H1 (cell line): ENCODE measurements at regions not wholly inside any gene's neighbourhood (a gene's known extent, or its start where the extent isn't known, plus 50 kb on each side); places are given as distances from the start of the nearest gene placed in this dataset.

ENCODE experiments used
- EGR1 ChIP-seq: IDR thresholded peaks from 2 replicates; pipeline ENCODE4 v1.6.1; 2011; ENCODE audit warnings: low read depth, low read length, borderline replicate concordance
- KDM5A ChIP-seq: fragments of 200-600 bp; IDR thresholded peaks from 2 replicates; pipeline ENCODE4 v1.7.1; 2012; ENCODE audit warnings: mild to moderate bottlenecking, low read length, inconsistent platforms, mixed read lengths
- NRF1 ChIP-seq: IDR thresholded peaks from 2 replicates; pipeline ENCODE4 v1.6.1; 2011; ENCODE audit warnings: mild to moderate bottlenecking, low read depth, low read length, improper control_type of control experiment
- RNF2 ChIP-seq: fragments of 200-900, 300-1000 bp; sonication (generic); IDR thresholded peaks from 2 replicates; pipeline ENCODE4 v1.7.1; 2016; ENCODE audit warnings: borderline replicate concordance, low read depth, mild to moderate bottlenecking, antibody characterized with exemption, low read length; ENCODE audit not compliant: poor library complexity, severe bottlenecking; ENCODE audit errors: missing control alignments
- SAP30 ChIP-seq: fragments of 300-600 bp; sonication (generic); IDR thresholded peaks from 2 replicates; pipeline ENCODE4 v1.7.1; 2012; ENCODE audit warnings: low read length, moderate library complexity, mild to moderate bottlenecking, inconsistent platforms; ENCODE audit not compliant: insufficient read depth, insufficient replicate concordance
- SIN3A ChIP-seq, 2 experiments: IDR thresholded peaks in 1 of 2; conservative IDR thresholded peaks in 1 of 2; 2 replicates each; pipeline ENCODE4 v1.6.1; 2011 to 2012; ENCODE audit warnings: low read length in 2 of 2, improper control_type of control experiment in 1 of 2, low read depth in 1 of 2, mild to moderate bottlenecking in 1 of 2
- SP1 ChIP-seq: IDR thresholded peaks from 2 replicates; pipeline ENCODE4 v1.6.1; 2011; ENCODE audit warnings: low read depth, low read length
- SP2 ChIP-seq: IDR thresholded peaks from 2 replicates; pipeline ENCODE4 v1.6.1; 2012; ENCODE audit warnings: mild to moderate bottlenecking, low read length, inconsistent platforms
- SP4 ChIP-seq: IDR thresholded peaks from 2 replicates; pipeline ENCODE4 v1.6.1; 2012; ENCODE audit warnings: low read length, inconsistent platforms
- TAF1 ChIP-seq: IDR thresholded peaks from 2 replicates; pipeline ENCODE4 v1.6.1; 2011; ENCODE audit warnings: mild to moderate bottlenecking, low read depth, low read length
- TF ChIP-seq, protein P1 (sequence below): fragments of 300-600 bp; sonication (generic); IDR thresholded peaks from 2 replicates; pipeline ENCODE4 v1.7.1; 2012; ENCODE audit warnings: low read length, moderate library complexity, mild to moderate bottlenecking, inconsistent platforms; ENCODE audit not compliant: insufficient replicate concordance
- TF ChIP-seq, protein P2 (sequence below): IDR thresholded peaks from 2 replicates; pipeline ENCODE4 v1.6.1; 2012; ENCODE audit warnings: inconsistent platforms

DNA sequence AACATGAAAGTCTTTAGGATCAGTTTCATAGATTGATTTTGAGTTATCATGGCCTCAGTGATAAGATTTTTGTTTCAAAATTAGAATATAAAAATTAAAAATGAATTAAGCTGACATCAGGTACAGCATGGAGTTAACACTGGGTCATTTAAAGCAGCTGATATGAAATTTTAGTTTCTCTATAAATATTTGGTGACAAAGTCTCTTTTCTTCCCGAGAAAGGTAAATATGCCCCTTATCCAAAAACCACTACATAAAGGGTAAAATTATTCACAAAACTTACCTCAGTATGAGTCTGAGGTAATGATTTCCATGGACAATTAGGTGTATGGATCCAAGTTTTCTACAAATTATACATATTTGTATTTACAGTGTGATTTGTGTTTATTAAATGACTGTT, 121.5 kb upstream of the PJA2 start (continued):
- TF ChIP-seq, protein P1, sequence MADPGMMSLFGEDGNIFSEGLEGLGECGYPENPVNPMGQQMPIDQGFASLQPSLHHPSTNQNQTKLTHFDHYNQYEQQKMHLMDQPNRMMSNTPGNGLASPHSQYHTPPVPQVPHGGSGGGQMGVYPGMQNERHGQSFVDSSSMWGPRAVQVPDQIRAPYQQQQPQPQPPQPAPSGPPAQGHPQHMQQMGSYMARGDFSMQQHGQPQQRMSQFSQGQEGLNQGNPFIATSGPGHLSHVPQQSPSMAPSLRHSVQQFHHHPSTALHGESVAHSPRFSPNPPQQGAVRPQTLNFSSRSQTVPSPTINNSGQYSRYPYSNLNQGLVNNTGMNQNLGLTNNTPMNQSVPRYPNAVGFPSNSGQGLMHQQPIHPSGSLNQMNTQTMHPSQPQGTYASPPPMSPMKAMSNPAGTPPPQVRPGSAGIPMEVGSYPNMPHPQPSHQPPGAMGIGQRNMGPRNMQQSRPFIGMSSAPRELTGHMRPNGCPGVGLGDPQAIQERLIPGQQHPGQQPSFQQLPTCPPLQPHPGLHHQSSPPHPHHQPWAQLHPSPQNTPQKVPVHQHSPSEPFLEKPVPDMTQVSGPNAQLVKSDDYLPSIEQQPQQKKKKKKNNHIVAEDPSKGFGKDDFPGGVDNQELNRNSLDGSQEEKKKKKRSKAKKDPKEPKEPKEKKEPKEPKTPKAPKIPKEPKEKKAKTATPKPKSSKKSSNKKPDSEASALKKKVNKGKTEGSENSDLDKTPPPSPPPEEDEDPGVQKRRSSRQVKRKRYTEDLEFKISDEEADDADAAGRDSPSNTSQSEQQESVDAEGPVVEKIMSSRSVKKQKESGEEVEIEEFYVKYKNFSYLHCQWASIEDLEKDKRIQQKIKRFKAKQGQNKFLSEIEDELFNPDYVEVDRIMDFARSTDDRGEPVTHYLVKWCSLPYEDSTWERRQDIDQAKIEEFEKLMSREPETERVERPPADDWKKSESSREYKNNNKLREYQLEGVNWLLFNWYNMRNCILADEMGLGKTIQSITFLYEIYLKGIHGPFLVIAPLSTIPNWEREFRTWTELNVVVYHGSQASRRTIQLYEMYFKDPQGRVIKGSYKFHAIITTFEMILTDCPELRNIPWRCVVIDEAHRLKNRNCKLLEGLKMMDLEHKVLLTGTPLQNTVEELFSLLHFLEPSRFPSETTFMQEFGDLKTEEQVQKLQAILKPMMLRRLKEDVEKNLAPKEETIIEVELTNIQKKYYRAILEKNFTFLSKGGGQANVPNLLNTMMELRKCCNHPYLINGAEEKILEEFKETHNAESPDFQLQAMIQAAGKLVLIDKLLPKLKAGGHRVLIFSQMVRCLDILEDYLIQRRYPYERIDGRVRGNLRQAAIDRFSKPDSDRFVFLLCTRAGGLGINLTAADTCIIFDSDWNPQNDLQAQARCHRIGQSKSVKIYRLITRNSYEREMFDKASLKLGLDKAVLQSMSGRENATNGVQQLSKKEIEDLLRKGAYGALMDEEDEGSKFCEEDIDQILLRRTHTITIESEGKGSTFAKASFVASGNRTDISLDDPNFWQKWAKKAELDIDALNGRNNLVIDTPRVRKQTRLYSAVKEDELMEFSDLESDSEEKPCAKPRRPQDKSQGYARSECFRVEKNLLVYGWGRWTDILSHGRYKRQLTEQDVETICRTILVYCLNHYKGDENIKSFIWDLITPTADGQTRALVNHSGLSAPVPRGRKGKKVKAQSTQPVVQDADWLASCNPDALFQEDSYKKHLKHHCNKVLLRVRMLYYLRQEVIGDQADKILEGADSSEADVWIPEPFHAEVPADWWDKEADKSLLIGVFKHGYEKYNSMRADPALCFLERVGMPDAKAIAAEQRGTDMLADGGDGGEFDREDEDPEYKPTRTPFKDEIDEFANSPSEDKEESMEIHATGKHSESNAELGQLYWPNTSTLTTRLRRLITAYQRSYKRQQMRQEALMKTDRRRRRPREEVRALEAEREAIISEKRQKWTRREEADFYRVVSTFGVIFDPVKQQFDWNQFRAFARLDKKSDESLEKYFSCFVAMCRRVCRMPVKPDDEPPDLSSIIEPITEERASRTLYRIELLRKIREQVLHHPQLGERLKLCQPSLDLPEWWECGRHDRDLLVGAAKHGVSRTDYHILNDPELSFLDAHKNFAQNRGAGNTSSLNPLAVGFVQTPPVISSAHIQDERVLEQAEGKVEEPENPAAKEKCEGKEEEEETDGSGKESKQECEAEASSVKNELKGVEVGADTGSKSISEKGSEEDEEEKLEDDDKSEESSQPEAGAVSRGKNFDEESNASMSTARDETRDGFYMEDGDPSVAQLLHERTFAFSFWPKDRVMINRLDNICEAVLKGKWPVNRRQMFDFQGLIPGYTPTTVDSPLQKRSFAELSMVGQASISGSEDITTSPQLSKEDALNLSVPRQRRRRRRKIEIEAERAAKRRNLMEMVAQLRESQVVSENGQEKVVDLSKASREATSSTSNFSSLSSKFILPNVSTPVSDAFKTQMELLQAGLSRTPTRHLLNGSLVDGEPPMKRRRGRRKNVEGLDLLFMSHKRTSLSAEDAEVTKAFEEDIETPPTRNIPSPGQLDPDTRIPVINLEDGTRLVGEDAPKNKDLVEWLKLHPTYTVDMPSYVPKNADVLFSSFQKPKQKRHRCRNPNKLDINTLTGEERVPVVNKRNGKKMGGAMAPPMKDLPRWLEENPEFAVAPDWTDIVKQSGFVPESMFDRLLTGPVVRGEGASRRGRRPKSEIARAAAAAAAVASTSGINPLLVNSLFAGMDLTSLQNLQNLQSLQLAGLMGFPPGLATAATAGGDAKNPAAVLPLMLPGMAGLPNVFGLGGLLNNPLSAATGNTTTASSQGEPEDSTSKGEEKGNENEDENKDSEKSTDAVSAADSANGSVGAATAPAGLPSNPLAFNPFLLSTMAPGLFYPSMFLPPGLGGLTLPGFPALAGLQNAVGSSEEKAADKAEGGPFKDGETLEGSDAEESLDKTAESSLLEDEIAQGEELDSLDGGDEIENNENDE: no peak
- TF ChIP-seq TAF1 (no peak), SP1 (no peak), SP4 (no peak), SP2 (no peak), SIN3A (conservative IDR thresholded peaks at IDR 0.05 in 1 of 2, IDR thresholded peaks at IDR 0.05 in 1 of 2; ENCODE audit: low read depth in 1 of 2, low read length in 2 of 2) (no peak), EGR1 (no peak), RNF2 (no peak), KDM5A (no peak), SAP30 (no peak), NRF1 (no peak)
- TF ChIP-seq, protein P2, sequence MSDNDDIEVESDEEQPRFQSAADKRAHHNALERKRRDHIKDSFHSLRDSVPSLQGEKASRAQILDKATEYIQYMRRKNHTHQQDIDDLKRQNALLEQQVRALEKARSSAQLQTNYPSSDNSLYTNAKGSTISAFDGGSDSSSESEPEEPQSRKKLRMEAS: no peak
